DND-41 (cell line): ENCODE measurements at regions not wholly inside any gene's neighbourhood (a gene's known extent, or its start where the extent isn't known, plus 50 kb on each side); places are given as distances from the start of the nearest gene placed in this dataset.

Source experiments
- CTCF ChIP-seq: IDR thresholded peaks from 2 replicates; pipeline ENCODE4 v1.5.1; 2012; ENCODE audit warnings: borderline replicate concordance, low read length, moderate library complexity, mild to moderate bottlenecking; ENCODE audit not compliant: poor library complexity, severe bottlenecking; ENCODE audit errors: extremely low read depth
- EZH2 ChIP-seq: IDR thresholded peaks from 3 replicates; pipeline ENCODE4 v1.6.1; 2012; ENCODE audit warnings: borderline replicate concordance, low read depth, mild to moderate bottlenecking, moderate library complexity, low read length, inconsistent platforms; ENCODE audit not compliant: severe bottlenecking

GRCh38 chr11:80842246-80842645 is 1401.4 kb upstream of the TENM4 start:
- TF ChIP-seq CTCF = no peak
- no peak for TF ChIP-seq EZH2
